K562 (cell line): ENCODE measurements at regions not wholly inside any gene's neighbourhood (a gene's known extent, or its start where the extent isn't known, plus 50 kb on each side); places are given as distances from the start of the nearest gene placed in this dataset.
"Not testable (repeated sequence)": the region's sequence is repeated elsewhere in the genome, so short reads cannot be mapped to it uniquely, and the experiment has no call there.

ENCODE experiments used
- ATAC-seq: fragments of 200-7000 bp; cut with Tn5 transposase; 3 replicates; pipeline ENCODE4 v1.9.1; 2020; ENCODE audit warnings: moderate library complexity
- BruUV-seq: library from RNA; stranded (reverse); fragments of 400-500 nt; replicated peaks from 2 replicates; lab custom pipeline; 2021; lab: Mats Ljungman, UMichigan
- CTCF ChIA-PET: fragments of 300-600 bp; formaldehyde crosslinking; extraction: SDS; loops from one replicate; lab custom pipeline; 2021; ENCODE audit warnings: low intra/inter-chr PET ratio; lab: Yijun Ruan, JAX
- POLR2A ChIA-PET: fragments of 300-600, 350-650 bp; sonication (Branson Sonifier 250); formaldehyde crosslinking; extraction: SDS; loops from one replicate; lab custom pipeline; 2021; ENCODE audit warnings: antibody characterized with exemption, inconsistent platforms; lab: Yijun Ruan, JAX
- DNase-seq, 4 experiments: peaks; one replicate each; pipeline versions ENCODE4 v3.0.0 to v3.0.0-alpha.2; 2011 to 2018; ENCODE audit warnings: low spot score in 3 of 4, mixed read lengths in 3 of 4; ENCODE audit errors: extremely low read depth in 1 of 4
- FAIRE-seq: peaks from 2 replicates; lab custom pipeline; 2011; peaks lifted over from hg19 to GRCh38; lab: Jason Lieb, UNC
- H2AFZ ChIP-seq: 2 replicates; pipeline ENCODE4 v1.6.0; 2011; ENCODE audit warnings: low read depth, low read length, control low read depth, inconsistent platforms
- H3K27ac ChIP-seq: fragments of 200-600 bp; 3 replicates; pipeline ENCODE4 v1.8.0; 2011; ENCODE audit warnings: low read depth, mild to moderate bottlenecking, control low read depth, inconsistent platforms, low read length, moderate library complexity, mixed read lengths; ENCODE audit errors: extremely low read depth
- H3K27me3 ChIP-seq, 2 experiments: fragments of 300-600 bp in 1 of 2; 2 replicates in 1 of 2; 3 replicates in 1 of 2; pipeline versions ENCODE4 v1.6.0 to v1.8.0; 2011; ENCODE audit warnings: inconsistent platforms in 2 of 2, low read length in 2 of 2, mild to moderate bottlenecking in 1 of 2, mixed read lengths in 1 of 2, moderate library complexity in 1 of 2; ENCODE audit not compliant: control insufficient read depth in 2 of 2, insufficient read depth in 2 of 2
- H3K36me3 ChIP-seq: fragments of 300-600 bp; 3 replicates; pipeline ENCODE4 v1.8.0; 2011; ENCODE audit warnings: mild to moderate bottlenecking, low read length, inconsistent platforms; ENCODE audit not compliant: control insufficient read depth, insufficient read depth
- H3K4me1 ChIP-seq, 2 experiments: fragments of 200-600 bp in 1 of 2; replicated peaks in 1 of 2; 2 replicates in 1 of 2; 3 replicates in 1 of 2; pipeline versions ENCODE4 v1.5.1 to v1.8.0; 2011; ENCODE audit warnings: inconsistent platforms in 2 of 2, low read length in 2 of 2, mild to moderate bottlenecking in 1 of 2, mixed read lengths in 1 of 2, moderate library complexity in 1 of 2; ENCODE audit not compliant: control insufficient read depth in 2 of 2, insufficient read depth in 2 of 2
- H3K4me2 ChIP-seq: 2 replicates; pipeline ENCODE4 v1.6.1; 2011; ENCODE audit warnings: low read length, control low read depth, inconsistent platforms, mixed read lengths; ENCODE audit not compliant: insufficient read depth
- H3K4me3 ChIP-seq: fragments of 200-600 bp; sonication (generic), shearing (Covaris generic); 2 replicates; pipeline ENCODE4 v1.5.1; 2016; ENCODE audit warnings: control low read depth, inconsistent platforms
- H3K79me2 ChIP-seq: fragments of 200-600 bp; 3 replicates; pipeline ENCODE4 v1.8.0; 2011; ENCODE audit warnings: low read length, inconsistent platforms; ENCODE audit not compliant: control insufficient read depth, insufficient read depth
- H3K9ac ChIP-seq, 2 experiments: 2 replicates each; pipeline versions ENCODE4 v1.6.0 to v1.6.1; 2011; ENCODE audit warnings: low read depth in 2 of 2, low read length in 2 of 2, control low read depth in 1 of 2, inconsistent platforms in 1 of 2, mild to moderate bottlenecking in 1 of 2, mixed read lengths in 1 of 2; ENCODE audit not compliant: insufficient read depth in 1 of 2
- H3K9me1 ChIP-seq: one replicate; pipeline ENCODE4 v1.6.0; 2011; ENCODE audit warnings: inconsistent platforms, mild to moderate bottlenecking, low read length, moderate library complexity; ENCODE audit not compliant: control insufficient read depth, insufficient read depth
- H3K9me3 ChIP-seq: replicated peaks from 2 replicates; pipeline ENCODE4 v1.5.1; 2011; ENCODE audit warnings: low read depth, low read length, inconsistent platforms; ENCODE audit not compliant: control insufficient read depth, insufficient read depth
- H4K20me1 ChIP-seq: replicated peaks from 2 replicates; pipeline ENCODE4 v1.6.1; 2011; ENCODE audit warnings: low read length, inconsistent platforms, mixed read lengths; ENCODE audit not compliant: control insufficient read depth, insufficient read depth
- EGR1 ChIP-seq: fragments of 450-650 bp; conservative IDR thresholded peaks from 2 replicates; pipeline ENCODE4 v1.6.1; 2017; ENCODE audit warnings: mild to moderate bottlenecking
- MGA ChIP-seq: fragments of 450-650 bp; IDR thresholded peaks from 2 replicates; pipeline ENCODE4 v1.6.1; 2016; ENCODE audit warnings: mild to moderate bottlenecking, moderate library complexity
- MTA3 ChIP-seq: fragments of 450-650 bp; formaldehyde crosslinking; IDR thresholded peaks from 2 replicates; pipeline ENCODE4 v1.6.1; 2017; ENCODE audit warnings: mild to moderate bottlenecking, borderline replicate concordance
- USF1 ChIP-seq: sonication (generic); formaldehyde crosslinking; IDR thresholded peaks from 2 replicates; pipeline ENCODE4 v1.9.0; 2022; ENCODE audit warnings: mild to moderate bottlenecking, missing genetic modification reagents
- WGBS: fragments of 100-300 bp; shearing (Covaris generic); methylation state at CpG from one replicate; pipeline ENCODE4 v1.1.6; 2016; ENCODE audit warnings: low coverage, mixed read lengths; ENCODE audit not compliant: insufficient coverage; ENCODE audit errors: missing lambda C conversion rate; 5-methylcytosine and 5-hydroxymethylcytosine counted together
- in situ Hi-C: fragments of 300-500 bp; cut with MboI; formaldehyde crosslinking; loops from 4 replicates; pipeline ENCODE4 v1.15.0; 2018; ENCODE audit warnings: inconsistent platforms, mixed read lengths
- intact Hi-C: fragments of 100-400 bp; cut with micrococcal nuclease; formaldehyde crosslinking; loops from 2 replicates; pipeline ENCODE4 v1.14.2; 2022
- TF ChIP-seq, protein P1 (sequence below): sonication (generic); formaldehyde crosslinking; IDR thresholded peaks from 2 replicates; pipeline ENCODE4 v1.5.0; 2020; ENCODE audit warnings: missing genetic modification reagents

- CTCF ChIA-PET, DNase-seq, intact Hi-C loops, BruUV-seq, H3K9me3 ChIP-seq, H3K4me1 ChIP-seq, H3K27me3 ChIP-seq, H3K27ac ChIP-seq, H3K9me1 ChIP-seq, POLR2A ChIA-PET, H3K79me2 ChIP-seq, ATAC-seq, H4K20me1 ChIP-seq, H3K36me3 ChIP-seq: not testable (repeated sequence)
- H3K9ac ChIP-seq: peak overlapping the region in 1 of 2 experiments; percentile 68; a peak in 2 of 4 replicates
- peak; percentile 77 for FAIRE-seq
- peak overlapping the region; percentile 55 for H3K4me3 ChIP-seq
- H2AFZ ChIP-seq: peak overlapping the region; percentile 70; the same call in 1 of the 2 replicates
- WGBS: 0% methylated on average over 2 of the region's 16 CpGs
- peak overlapping the region; percentile 49 for H3K4me2 ChIP-seq
- in situ Hi-C loops: loop anchor here (5.0 to 25.0 kb wide), 2 partner anchors 433 to 1992 kb away; no protein-coding TSS in a partner anchor
- TF ChIP-seq, protein P1, sequence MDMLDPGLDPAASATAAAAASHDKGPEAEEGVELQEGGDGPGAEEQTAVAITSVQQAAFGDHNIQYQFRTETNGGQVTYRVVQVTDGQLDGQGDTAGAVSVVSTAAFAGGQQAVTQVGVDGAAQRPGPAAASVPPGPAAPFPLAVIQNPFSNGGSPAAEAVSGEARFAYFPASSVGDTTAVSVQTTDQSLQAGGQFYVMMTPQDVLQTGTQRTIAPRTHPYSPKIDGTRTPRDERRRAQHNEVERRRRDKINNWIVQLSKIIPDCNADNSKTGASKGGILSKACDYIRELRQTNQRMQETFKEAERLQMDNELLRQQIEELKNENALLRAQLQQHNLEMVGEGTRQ (CRISPR knock-in tag): peak; percentile 29; the same call in 1 of the 2 replicates
- TF ChIP-seq MGA (peak; percentile 33; the same call in 1 of the 2 replicates), MTA3 (0 out of 2 replicates have a peak, but pooled peaks have one; percentile 41), USF1 (CRISPR knock-in tag) (peak; percentile 59), EGR1 (peak; percentile 58)
Measured at GRCh38 chr9:85804847-85805133, 63.0 kb upstream of the AGTPBP1 start.
